ENCODE measurements at regions not wholly inside any gene's neighbourhood (a gene's known extent, or its start where the extent isn't known, plus 50 kb on each side); places are given as distances from the start of the nearest gene placed in this dataset.

GRCh38 chr6:79410806-79411205, 126.4 kb downstream of the LCA5 start (continued):
- TF ChIP-seq, protein P1, sequence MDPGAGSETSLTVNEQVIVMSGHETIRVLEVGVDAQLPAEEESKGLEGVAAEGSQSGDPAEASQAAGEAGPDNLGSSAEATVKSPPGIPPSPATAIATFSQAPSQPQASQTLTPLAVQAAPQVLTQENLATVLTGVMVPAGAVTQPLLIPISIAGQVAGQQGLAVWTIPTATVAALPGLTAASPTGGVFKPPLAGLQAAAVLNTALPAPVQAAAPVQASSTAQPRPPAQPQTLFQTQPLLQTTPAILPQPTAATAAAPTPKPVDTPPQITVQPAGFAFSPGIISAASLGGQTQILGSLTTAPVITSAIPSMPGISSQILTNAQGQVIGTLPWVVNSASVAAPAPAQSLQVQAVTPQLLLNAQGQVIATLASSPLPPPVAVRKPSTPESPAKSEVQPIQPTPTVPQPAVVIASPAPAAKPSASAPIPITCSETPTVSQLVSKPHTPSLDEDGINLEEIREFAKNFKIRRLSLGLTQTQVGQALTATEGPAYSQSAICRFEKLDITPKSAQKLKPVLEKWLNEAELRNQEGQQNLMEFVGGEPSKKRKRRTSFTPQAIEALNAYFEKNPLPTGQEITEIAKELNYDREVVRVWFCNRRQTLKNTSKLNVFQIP (CRISPR knock-in tag; IDR thresholded peaks at IDR 0.05; ENCODE audit: borderline replicate concordance, low read depth) = no peak
- TF ChIP-seq CSDC2 (CRISPR knock-in tag; IDR thresholded peaks at IDR 0.05) (no peak), TOX (CRISPR knock-in tag; IDR thresholded peaks at IDR 0.05; ENCODE audit: borderline replicate concordance) (no peak), ZFP30 (CRISPR knock-in tag; IDR thresholded peaks at IDR 0.05) (no peak), TCF4 (CRISPR knock-in tag; IDR thresholded peaks at IDR 0.05; ENCODE audit: borderline replicate concordance) (no peak)

GRCh38 chr6:79408256-79408974, 128.8 kb downstream of the LCA5 start:
- TF ChIP-seq, protein P2, sequence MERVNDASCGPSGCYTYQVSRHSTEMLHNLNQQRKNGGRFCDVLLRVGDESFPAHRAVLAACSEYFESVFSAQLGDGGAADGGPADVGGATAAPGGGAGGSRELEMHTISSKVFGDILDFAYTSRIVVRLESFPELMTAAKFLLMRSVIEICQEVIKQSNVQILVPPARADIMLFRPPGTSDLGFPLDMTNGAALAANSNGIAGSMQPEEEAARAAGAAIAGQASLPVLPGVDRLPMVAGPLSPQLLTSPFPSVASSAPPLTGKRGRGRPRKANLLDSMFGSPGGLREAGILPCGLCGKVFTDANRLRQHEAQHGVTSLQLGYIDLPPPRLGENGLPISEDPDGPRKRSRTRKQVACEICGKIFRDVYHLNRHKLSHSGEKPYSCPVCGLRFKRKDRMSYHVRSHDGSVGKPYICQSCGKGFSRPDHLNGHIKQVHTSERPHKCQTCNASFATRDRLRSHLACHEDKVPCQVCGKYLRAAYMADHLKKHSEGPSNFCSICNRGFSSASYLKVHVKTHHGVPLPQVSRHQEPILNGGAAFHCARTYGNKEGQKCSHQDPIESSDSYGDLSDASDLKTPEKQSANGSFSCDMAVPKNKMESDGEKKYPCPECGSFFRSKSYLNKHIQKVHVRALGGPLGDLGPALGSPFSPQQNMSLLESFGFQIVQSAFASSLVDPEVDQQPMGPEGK (CRISPR knock-in tag; IDR thresholded peaks at IDR 0.05; ENCODE audit: borderline replicate concordance) = no peak
- TF ChIP-seq RARB (CRISPR knock-in tag; IDR thresholded peaks at IDR 0.05) = no peak
- TF ChIP-seq ARNTL (CRISPR knock-in tag; IDR thresholded peaks at IDR 0.05; ENCODE audit: borderline replicate concordance, low read depth) = no peak
- TF ChIP-seq TOX (CRISPR knock-in tag; IDR thresholded peaks at IDR 0.05; ENCODE audit: borderline replicate concordance) = no peak
- TF ChIP-seq CREB5 (CRISPR knock-in tag; IDR thresholded peaks at IDR 0.05; ENCODE audit: low read depth) = no peak
- no peak for TF ChIP-seq ESRRG (CRISPR knock-in tag; IDR thresholded peaks at IDR 0.05)
- no peak for TF ChIP-seq ZC3H10 (CRISPR knock-in tag; IDR thresholded peaks at IDR 0.05)
- no peak for TF ChIP-seq SNAI2 (CRISPR knock-in tag; IDR thresholded peaks at IDR 0.05)
- no peak for TF ChIP-seq OSR1 (CRISPR knock-in tag; IDR thresholded peaks at IDR 0.05)
- no peak for TF ChIP-seq ISL1 (CRISPR knock-in tag; IDR thresholded peaks at IDR 0.05)
- TF ChIP-seq GLIS3 (CRISPR knock-in tag; IDR thresholded peaks at IDR 0.05) = no peak
- TF ChIP-seq PPARA (CRISPR knock-in tag; IDR thresholded peaks at IDR 0.05; ENCODE audit: borderline replicate concordance) = no peak
- no peak for TF ChIP-seq CSRNP3 (CRISPR knock-in tag; IDR thresholded peaks at IDR 0.05)
- TF ChIP-seq ZNF8 (CRISPR knock-in tag; IDR thresholded peaks at IDR 0.05) = no peak
- TF ChIP-seq, protein P1 (CRISPR knock-in tag; IDR thresholded peaks at IDR 0.05; ENCODE audit: borderline replicate concordance, low read depth) = no peak
- no peak for TF ChIP-seq ZNF565 (CRISPR knock-in tag; conservative IDR thresholded peaks at IDR 0.05; ENCODE audit: low read depth)
- TF ChIP-seq TCF4 (CRISPR knock-in tag; IDR thresholded peaks at IDR 0.05; ENCODE audit: borderline replicate concordance) = no peak
- ATAC-seq = no peak

DNA sequence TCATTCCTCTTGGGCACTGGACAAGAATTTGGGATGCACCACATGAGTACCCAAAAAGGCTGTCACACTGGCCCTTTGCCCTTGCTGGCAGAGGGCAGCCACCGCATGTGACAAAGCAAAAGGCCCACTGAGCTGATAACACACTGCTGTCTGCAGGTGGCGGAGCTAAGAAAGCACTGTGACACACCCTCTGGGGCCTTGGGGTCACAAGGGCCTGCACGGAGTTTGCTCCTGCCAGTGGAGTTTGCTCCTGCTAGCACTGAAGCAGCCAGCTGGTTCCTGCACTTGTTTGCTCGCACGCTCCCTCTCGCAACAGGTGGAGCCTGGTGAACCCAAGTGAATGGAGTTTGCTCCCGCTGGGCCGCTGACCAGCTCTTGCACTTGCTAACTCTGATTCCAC, 132.6 kb downstream of the LCA5 start:
- TF ChIP-seq PPARA (CRISPR knock-in tag; IDR thresholded peaks at IDR 0.05; ENCODE audit: borderline replicate concordance) (no peak), ZNF70 (CRISPR knock-in tag; IDR thresholded peaks at IDR 0.05) (no peak), BACH2 (CRISPR knock-in tag; IDR thresholded peaks at IDR 0.05; ENCODE audit: borderline replicate concordance) (no peak), CSDC2 (CRISPR knock-in tag; IDR thresholded peaks at IDR 0.05) (no peak), TCF4 (CRISPR knock-in tag; IDR thresholded peaks at IDR 0.05; ENCODE audit: borderline replicate concordance) (no peak), ARNTL (CRISPR knock-in tag; IDR thresholded peaks at IDR 0.05; ENCODE audit: borderline replicate concordance, low read depth) (no peak)
- no peak for ATAC-seq
